Activated CD4-positive, alpha-beta T cell treated with anti-CD3 and anti-CD28 coated beads, Interleukin-2, amount 50 U/mL, for 1 hour (primary cell): ENCODE measurements at regions not wholly inside any gene's neighbourhood (a gene's known extent, or its start where the extent isn't known, plus 50 kb on each side); places are given as distances from the start of the nearest gene placed in this dataset.

Source experiments
- DNase-seq: peaks from one replicate; pipeline ENCODE4 v3.0.0-alpha.2; 2020

DNA sequence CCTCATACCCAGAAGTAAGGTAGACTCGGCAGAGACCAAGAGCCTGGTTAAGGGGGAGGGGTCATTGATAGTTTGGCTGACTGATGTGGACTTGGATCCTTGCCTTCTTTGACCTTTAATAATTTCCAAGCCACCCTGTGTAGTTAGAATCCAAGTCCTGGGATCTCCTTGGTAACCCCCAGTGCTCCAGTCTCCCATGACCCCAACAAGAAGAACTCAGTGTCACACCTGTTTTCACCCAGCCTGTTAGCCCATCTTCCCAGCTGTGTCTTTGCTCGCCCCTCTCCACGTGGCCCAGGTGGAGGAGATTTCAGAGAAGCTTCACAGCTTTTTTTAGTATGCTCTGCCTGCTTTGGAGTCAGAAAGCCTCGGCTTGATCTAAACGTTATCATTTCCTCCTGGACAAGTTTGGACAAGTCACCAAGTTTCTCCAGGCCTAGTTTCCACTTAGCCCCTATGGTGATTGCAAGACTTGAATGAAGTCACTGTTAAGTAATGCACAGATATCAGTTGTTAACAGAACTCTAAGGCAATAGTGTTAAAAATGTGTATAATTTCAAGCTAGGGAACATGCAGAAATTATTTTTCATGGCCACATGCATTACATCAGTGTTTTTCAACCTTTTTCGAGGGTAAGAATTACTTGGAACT lies 170.0 kb downstream of the TMEM38B start:
- no peak for DNase-seq

DNA sequence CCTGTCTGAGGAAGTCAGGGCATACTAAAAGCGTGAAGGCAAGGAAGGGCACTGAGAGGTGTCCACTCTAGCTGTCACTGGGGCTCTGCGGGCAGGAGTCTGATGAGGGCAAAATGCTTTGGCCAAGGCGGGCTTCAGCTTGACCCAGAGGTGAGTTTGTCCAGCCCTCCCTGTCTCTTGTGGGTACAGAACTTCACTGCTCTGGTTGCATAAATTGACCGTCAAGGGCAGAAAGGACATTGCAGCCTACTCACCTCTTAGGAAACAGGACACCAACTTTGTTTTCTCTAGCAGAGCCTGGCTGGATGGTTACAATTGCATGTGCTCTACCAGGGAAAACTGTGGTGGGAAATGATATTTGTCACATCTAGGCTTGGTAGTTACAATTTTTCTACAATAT lies 170.9 kb downstream of the TMEM38B start:
- no peak for DNase-seq

DNA sequence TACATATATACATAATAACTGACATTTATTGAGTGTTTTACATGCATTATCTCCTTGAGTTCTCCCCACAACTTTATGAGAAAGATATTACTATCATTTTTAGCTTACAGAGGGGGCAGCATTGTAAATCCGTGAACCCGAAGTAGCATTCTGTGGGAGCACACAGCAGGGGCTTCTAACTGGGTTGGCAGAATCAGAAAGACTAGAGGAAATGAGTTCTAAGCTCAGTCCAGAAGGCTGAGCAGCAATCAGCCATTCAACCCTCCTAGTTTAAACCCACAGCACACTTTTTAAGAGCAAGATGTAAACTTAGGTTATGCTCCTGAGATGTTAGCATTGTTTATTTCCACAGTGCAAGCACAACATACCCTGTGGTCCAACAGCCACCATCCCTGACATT lies 177.2 kb downstream of the TMEM38B start:
- no peak for DNase-seq

DNA sequence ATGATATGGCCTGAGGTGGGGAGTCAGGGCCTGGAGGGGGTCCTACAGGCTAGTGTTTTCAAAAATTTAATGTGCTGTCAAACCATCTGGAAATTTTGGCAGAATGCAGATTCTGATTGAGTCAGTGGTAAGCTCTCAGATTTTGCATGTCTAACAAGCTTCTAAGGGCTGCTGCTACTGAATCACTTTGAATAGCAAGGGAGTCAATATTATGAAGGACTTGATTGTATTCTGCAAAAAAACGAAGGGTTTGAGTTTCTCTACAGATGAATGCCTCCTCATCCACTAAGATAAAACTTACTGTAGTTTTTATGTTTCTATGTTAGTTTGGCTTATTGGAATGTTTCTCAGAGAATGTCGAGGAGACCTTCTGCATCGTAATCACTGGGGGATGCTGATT lies 179.5 kb downstream of the TMEM38B start:
- no peak for DNase-seq

DNA sequence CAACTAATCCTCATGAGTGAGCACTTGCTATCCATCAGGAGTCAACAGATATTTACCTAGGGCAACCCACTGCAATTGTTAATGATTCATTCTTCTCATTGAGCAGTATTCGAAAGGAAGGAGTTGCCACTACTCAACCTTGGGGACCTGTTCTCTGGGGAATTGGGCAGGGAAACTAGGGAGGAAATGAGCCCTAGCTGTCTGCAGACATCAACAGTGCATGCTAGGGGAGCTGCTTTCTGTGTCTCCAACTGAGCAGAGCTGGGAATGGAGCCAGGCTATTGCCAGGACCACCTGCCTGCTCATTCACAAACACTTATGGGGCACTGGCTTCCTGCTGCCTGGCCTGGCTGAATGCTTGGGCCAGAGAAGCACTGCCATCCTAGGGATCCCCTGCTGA lies 183.4 kb downstream of the TMEM38B start:
- no peak for DNase-seq

DNA sequence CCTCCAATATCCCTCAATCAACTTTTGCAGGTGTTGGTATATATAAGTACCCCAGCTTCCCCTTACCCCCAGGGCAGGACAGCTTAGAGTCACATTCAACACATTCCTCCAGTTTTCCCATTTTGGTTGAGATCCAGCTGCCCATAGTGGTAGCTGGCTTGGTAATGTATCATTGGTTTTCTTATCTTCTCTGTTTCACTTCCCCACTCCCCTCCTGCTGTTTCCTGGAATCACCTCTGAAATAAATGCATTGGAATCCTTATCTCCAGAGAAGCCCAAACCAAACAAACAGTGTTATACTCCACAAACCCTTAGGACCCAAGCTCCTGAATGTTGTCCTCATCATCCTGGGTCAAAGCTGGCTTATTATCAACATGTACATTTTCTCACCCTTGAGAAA lies 184.8 kb downstream of the TMEM38B start:
- DNase-seq: no peak

DNA sequence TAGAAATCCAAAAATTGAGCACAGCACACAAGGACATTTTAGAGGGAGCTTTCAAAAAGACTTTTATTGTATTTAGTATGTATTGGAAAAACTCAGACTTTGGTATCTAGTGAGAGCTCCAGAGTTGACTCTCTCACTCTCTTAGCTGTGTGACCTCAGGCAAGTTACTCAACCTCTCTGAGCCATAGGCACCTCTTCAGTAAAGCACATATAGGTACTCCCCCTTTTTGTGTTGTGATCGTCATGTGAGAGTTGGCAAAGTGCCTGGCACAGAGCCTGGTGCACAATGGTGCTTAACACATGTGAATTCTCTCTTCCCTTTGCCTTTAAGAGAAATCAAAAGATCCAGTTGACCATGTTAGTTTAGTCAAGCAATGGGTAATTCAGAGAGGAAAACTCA lies 186.2 kb downstream of the TMEM38B start:
- no peak for DNase-seq

DNA sequence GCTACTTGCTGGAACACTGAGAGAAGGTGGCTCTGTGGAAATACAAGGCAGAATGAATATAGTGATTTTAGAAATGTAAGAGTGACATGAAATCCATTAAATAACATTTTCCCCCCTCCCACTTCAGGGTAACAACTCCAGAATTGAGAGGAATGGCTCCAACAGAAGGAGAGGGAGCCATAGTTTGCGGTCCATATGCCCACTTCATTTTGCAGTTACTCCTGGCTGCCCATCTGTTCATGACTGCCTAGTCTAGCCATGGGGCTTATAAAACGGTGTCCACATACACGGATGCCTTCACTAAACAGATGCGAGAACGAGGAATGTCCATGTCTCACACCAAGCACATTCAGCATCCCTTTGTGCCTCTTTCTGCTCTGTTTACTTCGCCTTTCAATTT lies 186.7 kb downstream of the TMEM38B start:
- DNase-seq: no peak

DNA sequence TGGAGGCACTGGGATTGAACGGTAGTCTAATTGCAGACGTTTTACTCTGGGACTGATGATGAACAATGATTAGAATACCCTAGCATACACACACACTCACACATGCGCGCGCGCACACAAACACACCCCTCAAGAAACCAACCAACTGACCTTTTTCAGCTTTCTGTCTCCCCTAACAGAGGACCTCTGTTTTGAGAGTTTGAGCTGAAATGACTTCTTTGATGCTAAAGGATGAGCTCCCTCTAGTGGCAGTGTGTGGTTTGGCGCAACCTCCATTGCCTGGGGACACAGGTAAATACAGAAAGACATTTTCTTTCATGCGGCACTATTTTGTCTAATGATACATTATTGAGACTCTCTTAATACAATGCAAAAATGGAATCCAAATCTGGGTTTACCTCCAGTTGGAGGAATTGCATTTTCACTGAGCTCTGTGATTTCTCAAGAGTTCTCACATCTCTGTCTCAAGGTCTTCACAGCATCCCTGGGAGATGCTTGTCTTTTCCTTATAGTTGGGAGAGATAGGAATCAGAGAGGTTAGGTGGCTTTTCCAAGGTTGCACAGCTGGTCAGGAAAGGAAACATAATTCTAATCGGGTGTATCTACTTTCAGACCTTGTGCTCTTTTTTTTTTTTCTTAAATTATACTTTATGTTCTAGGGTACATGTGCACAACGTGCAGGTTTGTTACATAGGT lies 187.5 kb downstream of the TMEM38B start:
- peak; percentile 56 for DNase-seq

DNA sequence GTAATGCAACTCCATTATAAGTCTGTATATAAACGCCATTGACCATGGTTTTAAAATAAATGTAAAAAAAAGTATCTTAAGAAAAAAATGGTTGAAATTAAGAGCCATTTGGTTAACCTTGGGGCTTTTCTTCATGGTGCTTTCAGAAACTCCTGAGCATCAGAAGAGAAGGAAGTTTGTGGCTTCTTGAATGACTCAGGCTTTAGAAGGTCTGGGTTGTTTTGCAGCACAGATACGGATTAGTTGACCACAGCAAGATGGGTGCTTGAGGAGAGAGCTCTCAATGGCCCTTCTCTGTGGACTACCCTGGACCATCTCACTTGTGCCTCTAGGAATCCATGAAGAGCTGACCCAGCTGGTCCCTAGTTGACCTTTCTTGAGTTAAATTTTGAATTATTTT lies 189.5 kb downstream of the TMEM38B start:
- no peak for DNase-seq

DNA sequence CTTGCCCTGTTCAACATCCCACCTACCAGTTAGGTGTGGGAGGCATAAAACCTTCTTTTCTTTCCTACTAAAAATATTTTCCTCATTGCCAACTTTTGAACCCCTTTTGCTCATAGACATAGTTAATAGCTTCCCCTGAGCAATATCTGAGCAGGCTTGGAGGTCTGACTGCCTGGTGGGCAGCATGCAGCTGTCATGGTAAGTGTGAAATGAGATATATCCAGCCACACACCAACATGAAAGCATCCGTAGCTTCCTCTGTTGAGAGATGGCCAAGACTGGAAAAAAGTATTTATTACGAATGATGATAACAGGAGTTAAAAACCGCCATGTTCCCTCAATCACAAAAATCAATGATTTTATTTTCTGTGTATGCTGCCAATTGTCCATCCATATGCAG lies 190.1 kb downstream of the TMEM38B start:
- DNase-seq: no peak

DNA sequence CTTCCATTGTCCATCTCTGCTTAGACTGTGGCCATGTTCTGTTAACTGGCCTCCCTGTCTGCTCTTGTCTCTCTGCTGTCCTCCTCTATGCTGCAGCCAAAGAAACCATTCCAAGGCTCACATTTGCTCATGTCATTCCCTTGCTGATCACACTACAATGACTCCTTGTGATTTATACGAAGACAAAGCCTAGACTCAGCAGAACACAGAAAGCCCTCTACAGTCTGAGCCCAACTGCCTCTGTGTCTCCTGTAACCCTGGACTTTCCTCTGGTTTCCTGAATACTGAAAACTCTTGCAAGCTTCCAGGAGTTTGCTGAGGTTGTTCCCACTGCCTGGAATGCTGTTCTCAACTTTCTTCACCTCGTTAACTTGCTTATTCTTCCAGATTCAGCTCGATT lies 191.8 kb downstream of the TMEM38B start:
- DNase-seq: no peak

DNA sequence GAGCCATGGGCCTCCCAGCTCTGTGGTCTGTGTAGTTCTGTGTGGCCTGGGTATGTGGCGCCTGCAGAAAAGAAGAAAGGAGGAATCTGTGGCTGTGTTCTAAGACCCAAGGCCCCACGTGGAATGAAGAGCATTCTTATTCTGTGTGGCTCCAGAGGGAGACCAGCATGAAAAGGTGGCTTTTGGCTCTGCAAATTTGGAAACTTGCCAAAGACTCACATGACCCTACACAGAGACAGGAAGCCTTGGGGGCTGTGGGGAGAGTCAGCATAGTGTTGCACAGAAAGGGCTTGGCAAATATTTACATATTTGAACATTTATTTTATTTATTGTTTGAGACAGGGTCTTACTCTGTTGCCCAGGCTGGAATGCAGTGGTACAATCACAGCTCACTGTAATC lies 193.3 kb downstream of the TMEM38B start:
- DNase-seq: no peak

DNA sequence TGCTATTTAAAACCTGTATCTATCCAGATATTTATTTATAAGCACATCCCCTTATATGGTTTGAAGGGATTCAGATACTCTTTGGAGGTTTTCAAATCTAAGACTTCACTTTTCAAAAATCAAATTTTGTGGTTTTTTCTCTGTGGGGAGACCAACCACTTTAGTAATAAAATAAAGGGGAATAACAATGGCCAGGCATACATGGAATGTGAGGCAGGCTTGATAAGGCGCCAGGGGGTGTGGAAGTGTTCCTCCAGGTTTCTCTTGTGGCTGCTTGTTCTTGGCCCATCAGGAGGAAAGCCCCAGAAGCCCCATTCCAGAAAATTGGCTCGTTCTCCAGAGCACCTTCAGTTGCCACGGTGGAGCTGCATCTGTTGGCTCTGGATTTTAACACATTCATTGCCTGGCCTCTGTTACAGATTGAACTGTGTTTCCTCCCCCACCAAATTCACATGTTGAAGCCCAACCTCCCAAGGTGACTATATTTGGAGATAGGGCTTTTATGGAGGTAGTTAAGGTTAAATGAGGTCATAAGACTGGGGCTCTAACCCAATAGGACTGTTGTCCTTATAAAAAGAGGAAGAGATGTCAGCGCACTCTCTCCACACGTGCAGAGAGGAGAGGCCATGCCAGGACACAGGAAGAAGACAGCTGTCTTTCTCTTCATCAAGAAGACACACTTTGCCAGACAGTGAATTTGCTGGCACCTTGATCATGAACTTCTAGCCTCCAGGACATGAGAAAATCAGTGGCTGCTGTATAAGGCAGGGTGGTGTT lies 195.9 kb downstream of the TMEM38B start:
- no peak for DNase-seq

DNA sequence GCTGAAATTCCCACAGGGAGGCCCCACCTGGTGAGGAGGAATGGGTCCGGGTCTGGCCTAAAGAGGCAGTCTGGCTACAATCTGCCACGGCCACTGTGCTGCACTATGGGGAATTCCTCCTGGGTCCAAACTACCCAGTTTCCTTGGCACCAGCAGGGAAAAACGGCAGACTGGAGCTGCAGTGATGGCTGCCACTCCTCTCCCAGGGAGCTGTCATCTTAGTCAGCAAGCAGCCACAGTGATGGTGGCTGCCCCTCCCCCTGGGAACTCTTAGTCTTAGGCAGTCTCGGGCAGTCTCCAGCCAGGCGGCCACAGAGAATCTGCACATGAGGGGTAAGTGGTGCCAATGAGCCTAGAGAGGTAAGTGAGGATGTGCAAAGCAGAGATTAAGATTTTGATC lies 205.8 kb downstream of the TMEM38B start:
- DNase-seq: no peak

DNA sequence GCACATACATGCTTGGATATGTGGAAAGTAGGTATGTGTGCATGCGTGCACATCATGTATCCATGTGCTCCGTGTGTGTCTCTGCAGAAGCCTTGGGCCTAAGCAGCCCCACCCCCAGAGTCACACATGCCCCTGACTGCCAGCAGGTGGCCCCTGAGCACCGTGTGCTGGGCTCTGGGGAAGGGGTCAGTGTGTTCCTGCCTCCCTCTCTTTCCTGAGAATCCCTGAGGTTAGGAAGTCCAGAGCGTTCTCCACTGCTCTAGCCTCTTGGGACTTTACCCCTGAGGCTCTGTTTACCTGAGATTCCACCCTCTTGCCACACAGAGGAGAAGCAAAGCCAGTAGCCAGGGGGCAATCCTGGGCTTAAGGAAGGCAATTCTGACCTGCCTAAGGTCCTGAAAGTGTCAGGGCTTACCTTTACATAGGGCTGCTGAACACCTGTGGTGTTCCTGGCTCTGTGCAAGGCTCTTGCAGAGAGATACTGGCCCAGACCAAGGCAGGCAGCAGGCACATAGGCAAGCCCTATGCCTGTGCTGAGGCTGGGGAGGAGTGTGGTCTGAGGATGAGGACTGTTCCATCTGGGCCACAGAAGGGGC lies 207.3 kb downstream of the TMEM38B start:
- no peak for DNase-seq

DNA sequence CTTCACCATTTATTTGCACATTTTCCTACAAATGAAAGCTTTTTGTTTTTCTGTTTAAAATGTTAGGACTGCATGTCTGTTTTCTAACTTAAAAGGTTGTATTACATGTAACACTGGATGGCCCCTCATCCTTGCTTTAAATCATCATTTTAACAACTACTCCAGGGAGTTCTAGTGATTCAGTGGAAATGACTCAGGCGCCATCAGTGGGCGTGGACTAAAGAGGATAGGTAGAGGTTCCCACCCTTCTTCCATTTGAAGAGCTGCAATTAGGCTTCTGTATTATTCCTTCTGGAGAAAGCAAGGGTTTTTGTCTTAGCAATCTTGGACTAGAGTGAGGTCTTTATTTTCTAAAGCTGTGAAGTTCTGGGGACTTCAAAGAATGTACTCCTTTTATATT lies 213.7 kb downstream of the TMEM38B start:
- DNase-seq: no peak

DNA sequence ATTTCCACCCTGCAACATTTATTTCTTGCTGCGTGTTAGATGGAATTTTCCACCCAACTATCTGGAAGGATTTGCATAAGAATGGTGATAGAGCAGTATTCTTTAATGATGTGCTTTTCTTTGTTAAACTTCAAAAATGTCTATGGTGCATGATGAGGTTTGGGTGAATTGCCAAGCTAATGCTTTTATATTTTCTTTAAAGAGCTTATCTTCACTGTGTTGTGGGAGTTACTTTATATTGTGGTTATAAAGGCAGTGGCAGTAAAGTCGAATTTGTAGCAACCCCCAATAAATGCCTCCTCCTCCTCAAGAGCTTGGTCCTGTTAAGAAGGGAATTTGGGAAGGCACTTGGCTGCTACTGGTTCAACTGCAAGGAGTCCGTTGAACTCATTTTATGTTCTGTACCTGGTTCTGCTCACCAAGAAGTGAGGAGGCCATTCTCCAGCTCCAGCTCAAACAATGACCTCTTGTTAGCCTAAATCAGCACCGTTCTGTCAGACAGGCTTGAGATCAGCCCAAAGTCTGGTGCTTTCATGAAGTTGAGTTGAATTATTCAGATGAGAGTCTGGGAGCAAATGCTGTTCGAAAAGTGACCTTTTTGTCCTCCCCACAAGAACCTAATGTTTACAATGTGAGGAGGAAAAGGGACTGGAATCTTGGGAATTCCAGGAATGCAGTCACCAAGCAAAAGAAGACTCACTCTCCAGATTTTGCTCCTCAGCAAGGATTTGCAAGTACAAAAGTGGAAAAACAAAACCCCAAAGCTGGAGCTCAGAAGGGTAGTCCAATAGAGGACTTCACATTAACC lies 217.0 kb downstream of the TMEM38B start:
- no peak for DNase-seq

DNA sequence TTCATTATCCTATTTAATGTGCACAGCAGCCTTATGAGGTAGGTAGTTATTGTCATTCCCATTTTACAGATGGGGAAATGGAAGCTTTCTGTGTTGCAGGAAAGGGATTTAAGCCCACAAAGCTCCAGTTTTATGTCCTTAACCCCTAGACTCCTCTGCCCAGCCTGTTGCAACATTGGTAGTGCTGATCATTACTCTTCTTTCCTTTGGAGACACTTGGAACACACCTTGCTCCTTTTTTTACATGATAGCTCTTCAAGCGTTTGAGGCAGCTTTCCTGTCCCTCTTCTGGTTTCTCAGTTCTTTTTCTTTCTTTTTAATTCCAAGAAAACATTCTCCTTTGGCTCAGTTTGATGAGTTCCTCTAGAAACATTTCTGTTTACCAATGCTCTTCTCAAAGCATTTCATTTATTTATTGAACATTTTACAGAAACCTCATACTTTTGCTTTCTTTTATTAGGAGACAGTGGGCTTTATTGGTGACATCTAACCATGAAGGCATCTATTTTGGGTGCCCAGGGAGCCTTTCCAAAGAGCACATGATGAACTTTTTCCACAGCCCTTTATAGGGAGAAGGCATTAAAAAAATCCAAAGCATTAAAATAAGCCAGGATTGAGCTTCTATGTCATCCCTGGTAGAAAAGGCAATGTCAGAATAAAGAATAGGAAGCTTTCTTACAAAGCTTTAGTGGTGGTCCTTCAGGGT lies 218.0 kb downstream of the TMEM38B start:
- DNase-seq: no peak

DNA sequence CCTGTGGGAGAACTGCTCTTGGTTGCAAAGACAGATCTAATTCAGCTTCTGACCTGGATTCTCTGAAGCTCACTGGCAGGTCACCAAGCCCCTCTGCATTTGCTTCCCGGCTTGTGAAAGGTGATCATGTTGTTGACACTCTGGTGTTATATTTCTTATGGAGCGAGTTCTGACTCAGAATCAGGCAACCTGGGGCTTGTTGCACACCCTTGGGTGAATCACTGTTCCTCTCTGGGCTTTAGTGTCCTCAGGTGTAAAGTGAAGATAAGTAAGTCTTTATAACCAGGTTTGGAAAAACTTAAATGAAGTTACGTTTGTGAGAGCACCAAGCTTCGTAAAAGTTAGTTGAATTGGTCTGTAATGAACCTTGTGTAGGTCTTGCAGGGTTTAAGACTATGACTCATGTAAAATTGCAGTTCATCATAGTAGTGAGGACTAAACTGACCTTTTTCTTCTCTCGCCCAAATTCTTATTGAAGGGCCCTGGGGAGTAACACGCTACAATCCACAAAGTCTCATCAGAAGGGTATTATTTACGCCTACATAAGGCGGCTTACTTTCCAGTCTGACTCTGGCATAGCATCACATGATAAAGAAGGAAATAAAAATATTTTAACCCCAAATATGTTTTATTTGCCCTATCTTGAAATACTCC lies 218.6 kb downstream of the TMEM38B start:
- no peak for DNase-seq

DNA sequence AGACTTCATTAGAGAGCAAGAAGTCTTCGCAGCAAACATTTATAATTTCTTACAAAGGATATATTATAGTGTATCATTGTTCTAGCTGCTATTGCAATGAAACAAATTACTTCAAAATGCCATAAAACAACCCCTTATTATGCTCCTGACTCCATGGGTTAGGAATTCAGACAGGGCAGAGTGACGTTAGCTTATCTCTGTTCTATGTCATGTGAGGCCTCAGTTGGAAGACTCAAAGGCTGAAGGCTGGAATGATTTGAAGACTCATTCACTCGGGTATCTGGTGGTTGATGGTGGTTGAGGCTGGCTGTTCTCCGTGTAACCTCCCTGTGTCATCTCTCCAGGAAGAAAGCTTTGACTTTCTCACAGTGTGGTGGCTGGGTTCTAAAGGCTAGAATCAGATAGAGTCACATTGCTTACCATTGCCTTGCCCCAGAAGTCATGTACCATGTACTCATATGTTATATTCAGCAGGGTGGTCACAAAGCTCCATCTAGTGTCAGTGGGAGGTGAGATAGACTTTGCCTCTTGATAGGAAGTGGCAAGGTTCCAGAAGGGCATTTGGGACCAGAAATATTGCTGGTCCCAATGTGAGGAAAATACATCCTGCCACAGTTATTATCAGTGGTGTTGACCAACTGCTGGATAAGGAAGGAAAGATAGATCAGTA lies 226.9 kb downstream of the TMEM38B start:
- no peak for DNase-seq
